H1 (cell line): ENCODE measurements at regions not wholly inside any gene's neighbourhood (a gene's known extent, or its start where the extent isn't known, plus 50 kb on each side); places are given as distances from the start of the nearest gene placed in this dataset.
"Not testable (repeated sequence)": the region's sequence is repeated elsewhere in the genome, so short reads cannot be mapped to it uniquely, and the experiment has no call there.

ENCODE experiments used
- CTCF ChIA-PET: fragments of 300-600 bp; sonication (Branson Sonifier 250); formaldehyde crosslinking; loops from one replicate; lab custom pipeline; 2021; ENCODE audit not compliant: partially characterized antibody; lab: Charles Lee
- POLR2A ChIA-PET: fragments of 300-600 bp; sonication (Branson Sonifier 250); formaldehyde crosslinking; loops from one replicate; lab custom pipeline; 2021; ENCODE audit warnings: inconsistent platforms; ENCODE audit not compliant: partially characterized antibody; lab: Charles Lee
- DNase-seq, 2 experiments: peaks; one replicate each; pipeline versions ENCODE4 v3.0.0 to v3.0.0-alpha.2; 2010 to 2022; ENCODE audit warnings: low spot score in 2 of 2, low read depth in 1 of 2, mixed read lengths in 1 of 2
- FAIRE-seq: peaks from 2 replicates; lab custom pipeline; 2011; peaks lifted over from hg19 to GRCh38; lab: Jason Lieb, UNC
- H2AFZ ChIP-seq: 2 replicates; pipeline ENCODE4 v1.8.1; 2012; ENCODE audit warnings: low read length, inconsistent platforms
- H2AK5ac ChIP-seq: 2 replicates; pipeline ENCODE4 v1.6.1; 2013; ENCODE audit warnings: low read depth, low read length
- H2BK120ac ChIP-seq: replicated peaks from 2 replicates; pipeline ENCODE3; 2013; ENCODE audit warnings: low read depth, low read length, inconsistent platforms
- H2BK12ac ChIP-seq: 2 replicates; pipeline ENCODE4 v1.6.1; 2013; ENCODE audit warnings: low read depth, low read length
- H2BK15ac ChIP-seq: 2 replicates; pipeline ENCODE4 v1.6.1; 2013; ENCODE audit warnings: low read length
- H2BK20ac ChIP-seq: 2 replicates; pipeline ENCODE4 v1.6.1; 2013; ENCODE audit warnings: low read length
- H2BK5ac ChIP-seq: 2 replicates; pipeline ENCODE4 v1.6.1; 2013; ENCODE audit warnings: low read depth, low read length
- H3K14ac ChIP-seq: 2 replicates; pipeline ENCODE4 v1.6.1; 2013; ENCODE audit warnings: inconsistent platforms; ENCODE audit not compliant: insufficient read length
- H3K18ac ChIP-seq: 2 replicates; pipeline ENCODE4 v1.6.1; 2013; ENCODE audit warnings: low read length; ENCODE audit errors: extremely low read depth
- H3K23ac ChIP-seq: 2 replicates; pipeline ENCODE4 v1.6.1; 2013; ENCODE audit warnings: inconsistent platforms; ENCODE audit not compliant: insufficient read length
- H3K23me2 ChIP-seq: 2 replicates; pipeline ENCODE4 v1.6.1; 2013; ENCODE audit warnings: low read depth, low read length
- H3K27ac ChIP-seq: 2 replicates; pipeline ENCODE4 v1.6.1; 2011; ENCODE audit warnings: low read depth, low read length, inconsistent platforms
- H3K27me3 ChIP-seq, 4 experiments: replicated peaks in 1 of 4; 1 replicate in 1 of 4; 2 replicates in 3 of 4; pipeline versions ENCODE4 v1.6.1 to v1.8.1; 2011 to 2013; ENCODE audit warnings: low read length in 3 of 4, mild to moderate bottlenecking in 3 of 4, inconsistent platforms in 2 of 4, mixed read lengths in 2 of 4, moderate library complexity in 1 of 4; ENCODE audit not compliant: control insufficient read depth in 3 of 4, insufficient read depth in 3 of 4; ENCODE audit errors: extremely low read depth in 1 of 4
- H3K36me3 ChIP-seq, 4 experiments: 2 replicates each; pipeline versions ENCODE4 v1.6.1 to v1.8.1; 2011 to 2013; ENCODE audit warnings: mild to moderate bottlenecking in 4 of 4, low read length in 3 of 4, moderate library complexity in 2 of 4, control low read depth in 1 of 4, inconsistent platforms in 1 of 4; ENCODE audit not compliant: insufficient read depth in 4 of 4, control insufficient read depth in 2 of 4
- H3K4ac ChIP-seq: replicated peaks from 2 replicates; pipeline ENCODE3; 2013; ENCODE audit warnings: low read length, low read depth, mixed read lengths, inconsistent platforms; ENCODE audit not compliant: insufficient read length
- H3K4me1 ChIP-seq, 4 experiments: replicated peaks in 1 of 4; 1 replicate in 1 of 4; 2 replicates in 3 of 4; pipeline versions ENCODE4 v1.6.1 to v1.8.1; 2011 to 2013; ENCODE audit warnings: low read length in 3 of 4, inconsistent platforms in 2 of 4, mixed read lengths in 1 of 4; ENCODE audit not compliant: insufficient read depth in 4 of 4, control insufficient read depth in 3 of 4
- H3K4me2 ChIP-seq, 2 experiments: 2 replicates each; pipeline versions ENCODE4 v1.6.1 to v1.8.1; 2011 to 2013; ENCODE audit warnings: low read depth in 2 of 2, low read length in 2 of 2, control low read depth in 1 of 2, inconsistent platforms in 1 of 2, mild to moderate bottlenecking in 1 of 2; ENCODE audit not compliant: insufficient read depth in 1 of 2
- H3K4me3 ChIP-seq, 4 experiments: fragments of 200-600, 300-600 bp in 1 of 4; sonication (generic), shearing (Covaris generic), sonication (Bioruptor Twin) in 1 of 4; 2 replicates each; pipeline versions ENCODE4 v1.5.1 to v1.8.1; 2011 to 2016; ENCODE audit warnings: low read length in 4 of 4, low read depth in 3 of 4, control low read depth in 2 of 4, inconsistent platforms in 2 of 4, mild to moderate bottlenecking in 2 of 4, mixed read lengths in 1 of 4, moderate library complexity in 1 of 4; ENCODE audit not compliant: insufficient read depth in 2 of 4; ENCODE audit errors: extremely low read depth in 1 of 4
- H3K56ac ChIP-seq: replicated peaks from 2 replicates; pipeline ENCODE3; 2013; ENCODE audit warnings: low read depth, mild to moderate bottlenecking, mixed read lengths, low read length, inconsistent platforms; ENCODE audit not compliant: insufficient read length
- H3K79me1 ChIP-seq: 2 replicates; pipeline ENCODE4 v1.6.1; 2013; ENCODE audit warnings: low read depth, low read length, control low read depth
- H3K79me2 ChIP-seq, 2 experiments: 2 replicates each; pipeline versions ENCODE4 v1.6.1 to v1.8.1; 2012 to 2013; ENCODE audit warnings: low read length in 2 of 2, mild to moderate bottlenecking in 2 of 2, inconsistent platforms in 1 of 2; ENCODE audit not compliant: insufficient read depth in 2 of 2, control insufficient read depth in 1 of 2
- H3K9ac ChIP-seq, 4 experiments: replicated peaks in 1 of 4; 1 replicate in 1 of 4; 2 replicates in 3 of 4; pipeline versions ENCODE4 v1.6.1 to v1.8.1; 2011 to 2013; ENCODE audit warnings: low read depth in 3 of 4, low read length in 3 of 4, control low read depth in 2 of 4, mild to moderate bottlenecking in 2 of 4, moderate library complexity in 2 of 4, inconsistent platforms in 1 of 4; ENCODE audit errors: extremely low read depth in 1 of 4
- H3K9me3 ChIP-seq, 2 experiments: 2 replicates each; pipeline versions ENCODE4 v1.6.1 to v1.8.1; 2012 to 2013; ENCODE audit warnings: mild to moderate bottlenecking in 2 of 2, moderate library complexity in 2 of 2, control low read depth in 1 of 2, inconsistent platforms in 1 of 2, low read depth in 1 of 2, low read length in 1 of 2, mixed read lengths in 1 of 2; ENCODE audit not compliant: insufficient read depth in 2 of 2
- H4K20me1 ChIP-seq, 2 experiments: replicated peaks in 1 of 2; 2 replicates each; pipeline versions ENCODE3 to v1.8.1; 2011 to 2013; ENCODE audit warnings: inconsistent platforms in 2 of 2, low read length in 2 of 2, mild to moderate bottlenecking in 1 of 2; ENCODE audit not compliant: insufficient read depth in 2 of 2, control insufficient read depth in 1 of 2
- H4K5ac ChIP-seq: 2 replicates; pipeline ENCODE4 v1.6.1; 2013; ENCODE audit warnings: low read length, low read depth, mixed read lengths, inconsistent platforms; ENCODE audit not compliant: insufficient read length
- H4K8ac ChIP-seq: 2 replicates; pipeline ENCODE4 v1.8.0; 2013; ENCODE audit warnings: mild to moderate bottlenecking, moderate library complexity, low read length, inconsistent platforms; ENCODE audit not compliant: insufficient read depth; ENCODE audit errors: extremely low read depth
- H4K91ac ChIP-seq: replicated peaks from 2 replicates; pipeline ENCODE3; 2013; ENCODE audit warnings: low read length, mixed read lengths, inconsistent platforms; ENCODE audit not compliant: insufficient read length
- TAF1 ChIP-seq: IDR thresholded peaks from 2 replicates; pipeline ENCODE4 v1.6.1; 2011; ENCODE audit warnings: mild to moderate bottlenecking, low read depth, low read length
- WGBS, 2 experiments: shearing (Covaris generic) in 1 of 2; methylation state at CpG; one replicate each; pipeline versions ENCODE4 v1.1.6 to v1.1.7; 2013 to 2015; ENCODE audit warnings: low lambda C conversion rate in 2 of 2, mixed read lengths in 2 of 2, inconsistent platforms in 1 of 2, low coverage in 1 of 2, missing lambda C conversion rate in 1 of 2; ENCODE audit not compliant: insufficient replicate concordance in 2 of 2, insufficient coverage in 1 of 2, insufficient read length in 1 of 2; ENCODE audit errors: extremely low coverage in 1 of 2, missing lambda C conversion rate in 1 of 2; 5-methylcytosine and 5-hydroxymethylcytosine counted together

DNA sequence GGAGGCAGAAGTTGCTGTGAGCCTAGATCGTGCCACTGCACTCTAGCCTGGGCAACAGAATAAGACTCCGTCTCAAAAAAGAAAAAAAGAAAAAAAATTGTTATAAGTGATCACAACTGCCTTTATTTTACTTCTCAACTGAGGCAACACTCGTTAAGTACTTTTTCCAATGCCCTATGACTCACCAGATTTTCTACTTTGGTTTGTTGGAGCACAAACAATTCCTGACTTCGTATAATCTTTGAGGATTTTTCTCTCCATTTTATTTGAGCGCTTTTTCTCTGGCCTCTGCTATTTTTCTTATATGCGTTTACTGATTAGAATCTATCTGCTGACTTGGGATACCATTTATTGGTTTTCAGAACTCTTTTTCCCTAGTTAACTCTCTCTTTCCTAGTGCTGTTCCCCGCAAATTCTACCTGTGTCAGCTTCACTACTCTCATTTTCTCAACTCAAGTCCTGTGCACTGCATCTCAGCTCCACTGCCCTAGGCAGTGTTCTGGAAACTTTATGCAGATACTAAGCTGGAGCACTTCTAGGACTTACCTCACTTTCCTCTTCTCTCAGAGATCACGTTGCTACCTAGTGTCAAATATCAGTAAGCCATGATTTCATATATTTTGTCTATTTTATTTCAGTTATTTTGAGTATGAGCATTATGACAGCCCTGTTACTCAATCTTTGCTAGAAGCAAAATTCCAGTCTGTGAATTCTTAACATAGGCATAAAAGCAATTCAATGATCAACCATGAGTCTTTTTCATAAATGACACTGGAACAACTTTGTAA, 1120.1 kb upstream of the CITED2 start (continued):
- no peak for TF ChIP-seq TAF1

DNA sequence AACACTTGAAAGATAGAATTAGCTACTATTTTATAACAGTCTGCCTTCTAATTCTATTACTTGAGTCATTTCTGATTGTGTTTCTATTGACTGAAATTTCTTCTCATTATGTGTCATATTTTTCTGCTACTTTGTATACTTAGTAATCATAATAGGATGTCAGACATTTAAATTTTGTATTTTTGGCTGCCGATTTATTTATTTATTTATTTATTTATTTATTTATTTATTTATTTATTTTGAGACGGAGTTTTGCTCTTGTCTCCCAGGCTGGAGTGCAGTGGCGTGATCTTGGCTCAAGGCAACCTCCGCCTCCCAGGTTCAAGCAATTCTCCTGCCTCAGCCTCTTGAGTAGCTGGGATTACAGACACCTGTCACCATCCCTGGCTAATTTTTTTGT, 1119.0 kb upstream of the CITED2 start:
- H3K79me1 ChIP-seq, H3K27ac ChIP-seq, DNase-seq, H4K5ac ChIP-seq, H4K20me1 ChIP-seq, H3K4ac ChIP-seq, H3K36me3 ChIP-seq, H3K9ac ChIP-seq, H2BK5ac ChIP-seq, H3K23me2 ChIP-seq, H3K56ac ChIP-seq, H2AK5ac ChIP-seq, H3K79me2 ChIP-seq, FAIRE-seq, POLR2A ChIA-PET, H3K4me1 ChIP-seq, H2BK12ac ChIP-seq, H2AFZ ChIP-seq, H3K23ac ChIP-seq, H4K8ac ChIP-seq, H4K91ac ChIP-seq, H3K27me3 ChIP-seq, H2BK120ac ChIP-seq, H3K14ac ChIP-seq, H3K9me3 ChIP-seq, H2BK20ac ChIP-seq, CTCF ChIA-PET, H3K18ac ChIP-seq, H2BK15ac ChIP-seq, H3K4me2 ChIP-seq, H3K4me3 ChIP-seq: not testable (repeated sequence)
- 97% methylated on average over 4 of the region's 4 CpGs; no CpG with 5 or more reads in 1 of the 2 experiments for WGBS, 2 experiments
